GM23248 (cell line): ENCODE measurements at regions not wholly inside any gene's neighbourhood (a gene's known extent, or its start where the extent isn't known, plus 50 kb on each side); places are given as distances from the start of the nearest gene placed in this dataset.

Source experiments
- EZH2 ChIP-seq: fragments of 200-600 bp; sonication (generic); IDR thresholded peaks from 2 replicates; pipeline ENCODE4 v1.6.1; 2018; ENCODE audit warnings: antibody characterized with exemption, mild to moderate bottlenecking; ENCODE audit not compliant: insufficient read depth, poor library complexity, severe bottlenecking
- EZH2phosphoT487 ChIP-seq: fragments of 200-600 bp; sonication (generic); IDR thresholded peaks from 2 replicates; pipeline ENCODE4 v1.6.1; 2018; ENCODE audit warnings: antibody characterized with exemption, moderate library complexity, mild to moderate bottlenecking, low read depth; ENCODE audit not compliant: insufficient read depth

- TF ChIP-seq EZH2, result no peak
- no peak for TF ChIP-seq EZH2phosphoT487
These were observed 224.8 kb upstream of the CDH4 start for GRCh38 chr20:61027218-61027617.
